ENCODE measurements at regions not wholly inside any gene's neighbourhood (a gene's known extent, or its start where the extent isn't known, plus 50 kb on each side); places are given as distances from the start of the nearest gene placed in this dataset.

- Histone ChIP-seq H3K36me3 (ENCODE audit: control insufficient read depth, insufficient read depth, low read length) (no peaks in the 10 kb centered on the region), H3K4me2 (ENCODE audit: low read length) (no peak overlapping the region), H3K9me3 (ENCODE audit: control insufficient read depth, low read length) (no peaks in the 10 kb centered on the region), H3K4me3 (ENCODE audit: low read depth, low read length) (no peak overlapping the region), H3K27ac (no peak overlapping the region), H3K4me1 (no peaks in the 10 kb centered on the region), H2AFZ (no peak overlapping the region), H3K27me3 (ENCODE audit: control insufficient read depth, insufficient read depth, low read length) (no peaks in the 10 kb centered on the region), H3K79me2 (no peaks in the 10 kb centered on the region), H3K9ac (no peak overlapping the region)
- TF ChIP-seq, protein P1, sequence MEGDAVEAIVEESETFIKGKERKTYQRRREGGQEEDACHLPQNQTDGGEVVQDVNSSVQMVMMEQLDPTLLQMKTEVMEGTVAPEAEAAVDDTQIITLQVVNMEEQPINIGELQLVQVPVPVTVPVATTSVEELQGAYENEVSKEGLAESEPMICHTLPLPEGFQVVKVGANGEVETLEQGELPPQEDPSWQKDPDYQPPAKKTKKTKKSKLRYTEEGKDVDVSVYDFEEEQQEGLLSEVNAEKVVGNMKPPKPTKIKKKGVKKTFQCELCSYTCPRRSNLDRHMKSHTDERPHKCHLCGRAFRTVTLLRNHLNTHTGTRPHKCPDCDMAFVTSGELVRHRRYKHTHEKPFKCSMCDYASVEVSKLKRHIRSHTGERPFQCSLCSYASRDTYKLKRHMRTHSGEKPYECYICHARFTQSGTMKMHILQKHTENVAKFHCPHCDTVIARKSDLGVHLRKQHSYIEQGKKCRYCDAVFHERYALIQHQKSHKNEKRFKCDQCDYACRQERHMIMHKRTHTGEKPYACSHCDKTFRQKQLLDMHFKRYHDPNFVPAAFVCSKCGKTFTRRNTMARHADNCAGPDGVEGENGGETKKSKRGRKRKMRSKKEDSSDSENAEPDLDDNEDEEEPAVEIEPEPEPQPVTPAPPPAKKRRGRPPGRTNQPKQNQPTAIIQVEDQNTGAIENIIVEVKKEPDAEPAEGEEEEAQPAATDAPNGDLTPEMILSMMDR (IDR thresholded peaks at IDR 0.05), result no peak
Measured at GRCh38 chr9:6160579-6160978, 55.0 kb upstream of the IL33 start.

DNA sequence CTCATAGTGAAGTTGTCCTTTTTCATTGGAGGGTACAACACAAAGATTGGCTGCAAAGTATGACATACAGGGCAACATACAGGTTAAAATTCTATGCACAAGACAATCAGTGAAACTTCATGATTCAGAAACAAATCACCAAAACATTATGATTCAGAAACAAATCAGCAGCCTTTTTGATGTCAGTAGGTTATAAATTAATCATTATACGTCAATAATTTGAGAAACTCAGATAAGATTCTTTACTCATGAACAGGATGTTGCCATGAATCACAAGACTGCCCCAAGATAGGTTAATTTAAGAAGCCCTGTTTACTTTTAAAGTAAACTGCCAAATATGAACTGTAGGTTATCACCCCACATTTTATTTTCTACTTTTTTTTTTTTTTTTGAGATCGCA lies 62.2 kb upstream of the IL33 start:
- H3K4me2 ChIP-seq (ENCODE audit: low read length), result no peak overlapping the region
- H3K36me3 ChIP-seq (ENCODE audit: control insufficient read depth, insufficient read depth, low read length), result no peaks in the 10 kb centered on the region
- no peak overlapping the region for H3K9ac ChIP-seq
- no peaks in the 10 kb centered on the region for H3K4me1 ChIP-seq
- H3K27me3 ChIP-seq (ENCODE audit: control insufficient read depth, insufficient read depth, low read length), result no peaks in the 10 kb centered on the region
- H3K9me3 ChIP-seq (ENCODE audit: control insufficient read depth, low read length), result no peaks in the 10 kb centered on the region
- H2AFZ ChIP-seq, result no peak overlapping the region
- H3K79me2 ChIP-seq, result no peaks in the 10 kb centered on the region
- TF ChIP-seq, protein P1 (IDR thresholded peaks at IDR 0.05), result no peak
- H3K4me3 ChIP-seq (ENCODE audit: low read depth, low read length), result no peak overlapping the region
- no peak overlapping the region for H3K27ac ChIP-seq

DNA sequence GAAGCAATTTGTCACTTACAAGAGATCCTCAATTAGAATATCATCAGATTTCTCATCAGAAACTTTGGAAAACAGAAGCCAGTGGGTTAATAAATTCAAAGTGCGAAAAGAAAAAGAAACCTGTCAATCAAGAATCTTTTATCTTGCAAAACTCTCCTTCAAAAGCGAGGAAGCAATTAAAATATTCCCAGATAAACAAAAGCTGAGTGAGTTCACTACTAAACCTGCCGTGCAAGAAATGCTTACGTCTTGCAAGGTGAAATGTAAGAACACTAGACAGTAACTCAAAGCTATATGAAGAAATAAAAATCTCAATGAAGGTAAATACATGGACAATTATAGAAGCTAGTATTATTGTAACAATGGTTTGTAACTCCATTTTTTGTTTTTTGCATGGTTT lies 62.8 kb upstream of the IL33 start:
- Histone ChIP-seq H3K4me1 (no peaks in the 10 kb centered on the region), H3K79me2 (no peaks in the 10 kb centered on the region), H3K9ac (no peak overlapping the region), H3K4me3 (ENCODE audit: low read depth, low read length) (no peak overlapping the region), H3K27me3 (ENCODE audit: control insufficient read depth, insufficient read depth, low read length) (no peaks in the 10 kb centered on the region), H2AFZ (no peak overlapping the region), H3K27ac (no peak overlapping the region), H3K36me3 (ENCODE audit: control insufficient read depth, insufficient read depth, low read length) (no peaks in the 10 kb centered on the region), H3K4me2 (ENCODE audit: low read length) (no peak overlapping the region), H3K9me3 (ENCODE audit: control insufficient read depth, low read length) (no peaks in the 10 kb centered on the region)
- TF ChIP-seq, protein P1 (IDR thresholded peaks at IDR 0.05), result no peak

- Histone ChIP-seq H3K4me1 (no peaks in the 10 kb centered on the region), H3K36me3 (ENCODE audit: control insufficient read depth, insufficient read depth, low read length) (no peaks in the 10 kb centered on the region), H3K27ac (no peak overlapping the region), H3K27me3 (ENCODE audit: control insufficient read depth, insufficient read depth, low read length) (no peaks in the 10 kb centered on the region), H3K9ac (no peak overlapping the region), H3K9me3 (ENCODE audit: control insufficient read depth, low read length) (no peaks in the 10 kb centered on the region), H3K79me2 (no peaks in the 10 kb centered on the region), H3K4me2 (ENCODE audit: low read length) (no peak overlapping the region), H3K4me3 (ENCODE audit: low read depth, low read length) (no peak overlapping the region), H2AFZ (no peak overlapping the region)
- TF ChIP-seq, protein P1 (IDR thresholded peaks at IDR 0.05), result no peak
Measured at GRCh38 chr9:6150483-6150882, 65.1 kb upstream of the IL33 start.

GRCh38 chr9:6149315-6149714 lies 66.3 kb upstream of the IL33 start:
- H3K9me3 ChIP-seq (ENCODE audit: control insufficient read depth, low read length), result no peaks in the 10 kb centered on the region
- no peak overlapping the region for H3K4me2 ChIP-seq (ENCODE audit: low read length)
- no peak overlapping the region for H3K9ac ChIP-seq
- H3K4me1 ChIP-seq, result no peaks in the 10 kb centered on the region
- no peak overlapping the region for H3K27ac ChIP-seq
- H3K4me3 ChIP-seq (ENCODE audit: low read depth, low read length), result no peak overlapping the region
- no peaks in the 10 kb centered on the region for H3K36me3 ChIP-seq (ENCODE audit: control insufficient read depth, insufficient read depth, low read length)
- H2AFZ ChIP-seq, result no peak overlapping the region
- no peaks in the 10 kb centered on the region for H3K27me3 ChIP-seq (ENCODE audit: control insufficient read depth, insufficient read depth, low read length)
- TF ChIP-seq, protein P1 (IDR thresholded peaks at IDR 0.05), result no peak
- H3K79me2 ChIP-seq, result no peaks in the 10 kb centered on the region
